Pancreas (tissue), 10 donors: ENCODE measurements at regions not wholly inside any gene's neighbourhood (a gene's known extent, or its start where the extent isn't known, plus 50 kb on each side); places are given as distances from the start of the nearest gene placed in this dataset.

Experiments
- ATAC-seq, 4 donors: fragments of 200-7000 bp; cut with Tn5 transposase; one replicate each; pipeline versions ENCODE4 v1.8.0 to v1.9.1; 2020; ENCODE audit warnings: mild to moderate bottlenecking in 4 of 4, moderate library complexity in 4 of 4
- DNase-seq, 6 donors: peaks; one replicate each; pipeline ENCODE4 v3.0.0-alpha.2; 2020
- FAIRE-seq: peaks from 2 replicates; lab custom pipeline; 2012; peaks lifted over from hg19 to GRCh38; lab: Jason Lieb, UNC
- H3K27ac ChIP-seq, 4 donors: fragments of 200-600 bp; sonication (generic); 1 replicate in 3 of 4; 2 replicates in 1 of 4; pipeline versions ENCODE4 v1.5.0 to v1.8.0; 2020
- H3K27me3 ChIP-seq, 4 donors: fragments of 200-600 bp; one replicate each; pipeline ENCODE4 v1.8.0; 2021
- H3K36me3 ChIP-seq, 3 donors: fragments of 200-600 bp; sonication (generic) in 1 of 3; one replicate each; pipeline versions ENCODE4 v1.5.0 to v1.8.0; 2020 to 2021
- H3K4me1 ChIP-seq, 3 donors: fragments of 200-600 bp; one replicate each; pipeline ENCODE4 v1.8.0; 2021
- H3K4me3 ChIP-seq, 4 donors: fragments of 200-600 bp; sonication (generic) in 2 of 4; one replicate each; pipeline versions ENCODE4 v1.5.0 to v1.8.0; 2020 to 2021
- H3K9me3 ChIP-seq, 4 donors: fragments of 200-600 bp; one replicate each; pipeline ENCODE4 v1.8.0; 2021
- CTCF ChIP-seq, 4 donors: fragments of 200-600 bp; sonication (generic) in 3 of 4; IDR thresholded peaks; one replicate each; pipeline versions ENCODE4 v1.5.0 to v1.8.0; 2021; ENCODE audit warnings: antibody characterized with exemption in 4 of 4
- WGBS, 2 donors: extraction: QIAGEN DNeasy Blood & Tissue Kit; methylation state at CpG; one replicate each; pipeline ENCODE4 v1.1.7; 2013; 5-methylcytosine and 5-hydroxymethylcytosine counted together
- intact Hi-C, 3 donors: fragments of 100-400 bp; cut with DNase I; formaldehyde crosslinking; loops; one replicate each; pipeline versions ENCODE4 v1.11.1 to v1.14.2; 2022
- donor health status: healthy with polysubstance abuse.
- donor health status: DM: no; HTN: no; CAD: no; lungs with moderate emphysema.
- donor health status: DM: no; HTN: no; CAD: no.
- donor health status: control.
- donor health status: control.
- donor health status: Bipolar disorder and iron deficiency.
- donor health status: DM: yes; HTN: yes; CAD: no.
- donor health status: DM: no; HTN: no; CAD: no.
- donor health status: DM: no; HTN: no; CAD: no.
- donor health status: DM: yes; HTN: yes; CAD: no.

- no peak overlapping the region for H3K4me3 ChIP-seq
- DNase-seq, result no peak
- H3K27ac ChIP-seq, result no peak overlapping the region
- no peaks in the 10 kb centered on the region for H3K9me3 ChIP-seq
- H3K36me3 ChIP-seq, result no peaks in the 10 kb centered on the region
- intact Hi-C loops, result no loop called here
- 32 to 45% methylated on average over 20 of the region's 20 CpGs for WGBS, 2 donors
- H3K4me1 ChIP-seq, result no peaks in the 10 kb centered on the region
- no peak for ATAC-seq
- peaks cover 0 to 4% (median 0%) of the 10 kb centered on the region in 4 donors for H3K27me3 ChIP-seq
- no peak for FAIRE-seq
- no peak for TF ChIP-seq CTCF (IDR thresholded peaks at IDR 0.05)
Measured at GRCh38 chr22:49372530-49373288, 455.0 kb downstream of the BRD1 start.

- H3K36me3 ChIP-seq, result no peaks in the 10 kb centered on the region
- peaks cover 0 to 4% (median 0%) of the 10 kb centered on the region in 4 donors for H3K27me3 ChIP-seq
- DNase-seq (peak in 1 of 6 donors; percentile 34), ATAC-seq (no peak), FAIRE-seq (no peak)
- intact Hi-C loops, result no loop called here
- TF ChIP-seq CTCF (IDR thresholded peaks at IDR 0.05), result no peak
- H3K4me3 ChIP-seq, result no peak overlapping the region
- no peaks in the 10 kb centered on the region for H3K4me1 ChIP-seq
- no peaks in the 10 kb centered on the region for H3K9me3 ChIP-seq
- WGBS, 2 donors, result 37 to 47% methylated on average over 17 of the region's 17 CpGs
- no peak overlapping the region for H3K27ac ChIP-seq
Measured at GRCh38 chr22:49372111-49372529, 455.6 kb downstream of the BRD1 start.

GRCh38 chr22:49371325-49372110 lies 456.2 kb downstream of the BRD1 start:
- intact Hi-C loops, result no loop called here
- ATAC-seq (no peak), FAIRE-seq (no peak), DNase-seq (peak in 1 of 6 donors; percentile 11)
- TF ChIP-seq CTCF (IDR thresholded peaks at IDR 0.05), result no peak
- Histone ChIP-seq H3K4me1 (no peaks in the 10 kb centered on the region), H3K27ac (no peak overlapping the region), H3K9me3 (no peaks in the 10 kb centered on the region), H3K27me3 (peaks cover 0 to 4% (median 0%) of the 10 kb centered on the region in 4 donors), H3K36me3 (no peaks in the 10 kb centered on the region), H3K4me3 (no peak overlapping the region)
- WGBS, 2 donors, result 52 to 58% methylated on average over 23 to 27 of the region's 27 CpGs

GRCh38 chr22:49370627-49371301 lies 456.9 kb downstream of the BRD1 start:
- H3K27ac ChIP-seq, result no peak overlapping the region
- H3K4me3 ChIP-seq, result no peak overlapping the region
- WGBS, 2 donors, result 52 to 62% methylated on average over 29 of the region's 29 CpGs
- intact Hi-C loops, result no loop called here
- H3K4me1 ChIP-seq, result no peaks in the 10 kb centered on the region
- H3K36me3 ChIP-seq, result no peaks in the 10 kb centered on the region
- FAIRE-seq (no peak), ATAC-seq (no peak), DNase-seq (peak in 1 of 6 donors; percentile 32)
- no peak for TF ChIP-seq CTCF (IDR thresholded peaks at IDR 0.05)
- H3K9me3 ChIP-seq, result no peaks in the 10 kb centered on the region
- peaks cover 0 to 4% (median 0%) of the 10 kb centered on the region in 4 donors for H3K27me3 ChIP-seq
